CD4-positive, alpha-beta T cell treated with Interferon alpha-2 for 1 hour (primary cell): ENCODE measurements at regions not wholly inside any gene's neighbourhood (a gene's known extent, or its start where the extent isn't known, plus 50 kb on each side); places are given as distances from the start of the nearest gene placed in this dataset.

ENCODE experiments used
- DNase-seq, 2 donors: peaks; one replicate each; pipeline ENCODE4 v3.0.0-alpha.2; 2020 to 2022

GRCh38 chr18:23350188-23350587, 102.9 kb upstream of the RIOK3 start:
- no peak for DNase-seq

GRCh38 chr18:23351521-23351920, 101.6 kb upstream of the RIOK3 start:
- no peak for DNase-seq

- DNase-seq, result no peak
Measured at GRCh38 chr18:23352042-23352441, 101.0 kb upstream of the RIOK3 start.

GRCh38 chr18:23353459-23353858, 99.6 kb upstream of the RIOK3 start:
- DNase-seq, result no peak

GRCh38 chr18:23354625-23355024, 98.5 kb upstream of the RIOK3 start:
- DNase-seq, result no peak

GRCh38 chr18:23355206-23355605, 97.9 kb upstream of the RIOK3 start:
- no peak for DNase-seq

- DNase-seq, result no peak
Measured at GRCh38 chr18:23356424-23356823, 96.7 kb upstream of the RIOK3 start.

- no peak for DNase-seq
Measured at GRCh38 chr18:23356915-23357601, 96.0 kb upstream of the RIOK3 start.

GRCh38 chr18:23357996-23358594, 95.0 kb upstream of the RIOK3 start:
- DNase-seq, result no peak

- no peak for DNase-seq
Measured at GRCh38 chr18:23359421-23359820, 93.7 kb upstream of the RIOK3 start.

GRCh38 chr18:23363865-23364570, 89.1 kb upstream of the RIOK3 start:
- no peak for DNase-seq

GRCh38 chr18:23365602-23366001, 87.5 kb upstream of the RIOK3 start:
- DNase-seq, result no peak

GRCh38 chr18:23369266-23369665, 83.8 kb upstream of the RIOK3 start:
- DNase-seq, result no peak

- DNase-seq, result no peak
Measured at GRCh38 chr18:23373570-23373969, 79.5 kb upstream of the RIOK3 start.

GRCh38 chr18:23377669-23378301, 75.3 kb upstream of the RIOK3 start:
- DNase-seq, result no peak

- no peak for DNase-seq
Measured at GRCh38 chr18:23378302-23378686, 74.8 kb upstream of the RIOK3 start.

GRCh38 chr18:23380001-23380550, 73.0 kb upstream of the RIOK3 start:
- DNase-seq, result no peak

- no peak for DNase-seq
Measured at GRCh38 chr18:23380817-23381216, 72.3 kb upstream of the RIOK3 start.

- DNase-seq, result no peak
Measured at GRCh38 chr18:23383494-23383893, 69.6 kb upstream of the RIOK3 start.

GRCh38 chr18:23384778-23385736, 68.0 kb upstream of the RIOK3 start:
- no peak for DNase-seq

GRCh38 chr18:23386317-23386716, 66.8 kb upstream of the RIOK3 start:
- DNase-seq, result no peak

GRCh38 chr18:23387265-23387664, 65.8 kb upstream of the RIOK3 start:
- no peak for DNase-seq
